Astrocyte of the spinal cord (primary cell): ENCODE measurements at regions not wholly inside any gene's neighbourhood (a gene's known extent, or its start where the extent isn't known, plus 50 kb on each side); places are given as distances from the start of the nearest gene placed in this dataset.

Source experiments
- DNase-seq: peaks from one replicate; pipeline ENCODE4 v3.0.0; 2011; ENCODE audit warnings: low read depth, low spot score
- H3K4me3 ChIP-seq: 2 replicates; pipeline ENCODE4 v1.5.1; 2011; ENCODE audit warnings: low read depth, mild to moderate bottlenecking, low read length, moderate library complexity
- in situ Hi-C: cut with HindIII; loops from 2 replicates; pipeline ENCODE4 v1.10.0; 2017; ENCODE audit warnings: low sequenced_read_pairs
- TF ChIP-seq, protein P1 (sequence below): IDR thresholded peaks from 2 replicates; pipeline ENCODE4 v1.5.1; 2012; ENCODE audit warnings: low read depth, mild to moderate bottlenecking, low read length, inconsistent platforms

DNA sequence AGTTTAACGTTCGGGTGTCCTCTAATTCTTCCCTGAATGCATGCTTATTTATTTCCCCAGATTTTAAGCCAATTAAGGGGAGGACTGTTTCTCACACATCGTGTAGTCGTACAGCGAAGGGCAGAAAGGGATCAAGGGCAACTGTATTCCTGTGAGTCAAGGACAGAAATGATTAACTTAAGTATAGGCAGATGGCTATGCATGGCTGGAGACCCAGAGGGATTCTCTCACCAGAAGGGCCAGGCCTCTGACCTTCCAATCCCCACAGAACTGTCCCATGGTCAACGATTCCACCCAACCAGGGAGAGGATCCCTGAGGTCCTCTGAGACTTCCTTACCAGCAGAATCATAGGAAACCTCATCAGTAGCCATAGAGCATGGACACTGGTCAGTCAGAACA is 161.8 kb upstream of the MAP1B start:
- TF ChIP-seq, protein P1, sequence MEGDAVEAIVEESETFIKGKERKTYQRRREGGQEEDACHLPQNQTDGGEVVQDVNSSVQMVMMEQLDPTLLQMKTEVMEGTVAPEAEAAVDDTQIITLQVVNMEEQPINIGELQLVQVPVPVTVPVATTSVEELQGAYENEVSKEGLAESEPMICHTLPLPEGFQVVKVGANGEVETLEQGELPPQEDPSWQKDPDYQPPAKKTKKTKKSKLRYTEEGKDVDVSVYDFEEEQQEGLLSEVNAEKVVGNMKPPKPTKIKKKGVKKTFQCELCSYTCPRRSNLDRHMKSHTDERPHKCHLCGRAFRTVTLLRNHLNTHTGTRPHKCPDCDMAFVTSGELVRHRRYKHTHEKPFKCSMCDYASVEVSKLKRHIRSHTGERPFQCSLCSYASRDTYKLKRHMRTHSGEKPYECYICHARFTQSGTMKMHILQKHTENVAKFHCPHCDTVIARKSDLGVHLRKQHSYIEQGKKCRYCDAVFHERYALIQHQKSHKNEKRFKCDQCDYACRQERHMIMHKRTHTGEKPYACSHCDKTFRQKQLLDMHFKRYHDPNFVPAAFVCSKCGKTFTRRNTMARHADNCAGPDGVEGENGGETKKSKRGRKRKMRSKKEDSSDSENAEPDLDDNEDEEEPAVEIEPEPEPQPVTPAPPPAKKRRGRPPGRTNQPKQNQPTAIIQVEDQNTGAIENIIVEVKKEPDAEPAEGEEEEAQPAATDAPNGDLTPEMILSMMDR, result no peak
- H3K4me3 ChIP-seq, result no peak overlapping the region
- in situ Hi-C loops, result no loop called here
- no peak for DNase-seq

DNA sequence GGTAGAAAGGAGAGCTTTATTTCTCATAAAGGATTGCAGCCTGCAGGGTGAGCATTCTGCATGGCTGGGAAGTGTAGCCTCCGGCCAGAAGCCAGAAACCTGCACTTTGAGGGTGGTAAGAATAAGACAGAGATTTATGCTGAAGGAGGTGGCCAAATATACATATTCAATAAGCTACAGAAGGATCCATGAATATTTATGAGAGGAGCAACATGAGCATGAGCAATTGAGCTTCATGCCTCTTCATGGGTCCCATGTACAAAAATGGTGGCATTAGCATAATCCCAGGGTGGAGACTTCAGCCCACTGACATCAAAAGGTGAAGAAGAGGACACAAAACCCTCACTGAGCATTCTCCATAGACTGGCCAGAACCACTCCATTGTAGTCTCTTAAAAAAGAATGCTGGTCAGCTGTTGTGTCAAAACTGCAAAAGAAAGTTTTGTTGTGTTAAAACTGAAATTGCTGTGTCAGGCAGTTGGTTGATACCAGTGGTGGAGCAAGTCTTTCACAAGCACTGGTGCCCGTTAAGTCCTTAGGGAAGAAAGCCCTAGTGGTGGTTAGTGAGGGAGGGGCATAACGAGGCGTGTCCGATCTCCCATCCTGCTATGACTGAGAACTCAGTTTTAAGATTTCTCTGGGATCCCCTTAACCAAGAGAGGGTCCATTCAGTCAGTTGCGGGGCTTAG is 160.8 kb upstream of the MAP1B start:
- H3K4me3 ChIP-seq, result no peak overlapping the region
- in situ Hi-C loops, result no loop called here
- TF ChIP-seq, protein P1, result no peak
- DNase-seq, result no peak

DNA sequence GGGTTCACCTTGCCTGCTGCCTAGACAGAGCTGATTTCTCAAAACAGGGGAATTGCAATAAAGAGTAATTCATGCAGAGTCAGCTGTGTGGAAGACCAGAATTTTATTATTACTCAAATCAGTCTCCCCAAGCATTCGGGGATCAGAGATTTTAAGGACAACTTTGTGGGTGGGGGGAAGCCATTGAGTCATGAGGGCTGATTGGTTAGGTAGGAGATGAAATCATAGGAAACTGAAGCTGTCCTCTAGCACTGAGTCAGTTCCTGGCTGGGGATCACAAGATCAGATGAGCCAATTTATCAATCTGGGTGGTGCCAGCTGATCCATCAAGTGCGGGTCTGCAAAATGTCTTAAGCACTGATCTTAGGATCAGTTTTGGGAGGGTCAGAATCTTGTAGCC is 159.1 kb upstream of the MAP1B start:
- no peak overlapping the region for H3K4me3 ChIP-seq
- in situ Hi-C loops, result no loop called here
- TF ChIP-seq, protein P1, result no peak
- DNase-seq, result no peak

DNA sequence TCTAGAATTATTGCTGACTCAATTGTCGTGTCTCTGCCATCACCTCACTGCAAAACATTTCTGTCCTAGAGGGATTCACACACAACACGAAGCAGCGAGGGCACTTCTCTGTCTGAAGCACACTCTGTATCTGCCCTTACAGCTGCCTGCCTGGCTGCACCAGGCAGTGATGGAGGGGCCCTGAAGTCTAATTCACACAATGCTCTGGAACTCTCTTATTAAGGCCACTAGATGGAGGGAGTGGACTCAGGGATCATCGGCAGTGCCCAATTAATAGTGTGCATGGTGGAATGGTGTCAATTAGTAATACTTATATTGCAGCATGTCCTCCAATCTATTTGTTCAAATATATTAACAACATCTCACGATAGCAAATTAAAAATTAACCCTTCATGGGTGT is 157.5 kb upstream of the MAP1B start:
- DNase-seq, result no peak
- no peak overlapping the region for H3K4me3 ChIP-seq
- in situ Hi-C loops, result no loop called here
- TF ChIP-seq, protein P1, result no peak

DNA sequence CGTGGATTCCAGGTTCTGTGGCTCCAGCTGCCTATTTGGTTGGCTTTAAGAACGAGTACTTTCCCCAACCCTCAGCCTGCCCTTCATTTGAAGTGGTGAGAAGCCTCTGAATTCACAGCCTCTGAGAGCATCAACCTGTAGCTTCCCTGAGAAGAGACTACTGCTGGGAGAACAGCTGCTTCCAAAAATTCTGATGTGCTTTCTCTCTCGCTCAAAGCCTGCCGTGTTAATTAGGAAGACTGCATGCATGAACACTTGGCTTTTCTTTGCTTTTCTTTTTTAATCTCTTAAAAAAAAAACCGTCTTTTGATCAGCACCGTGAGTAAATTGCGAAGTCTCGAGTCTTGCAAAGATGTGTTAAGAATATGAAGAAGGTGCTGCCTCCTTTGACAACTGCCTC is 153.4 kb upstream of the MAP1B start:
- in situ Hi-C loops, result no loop called here
- TF ChIP-seq, protein P1, result no peak
- no peak for DNase-seq
- no peak overlapping the region for H3K4me3 ChIP-seq

DNA sequence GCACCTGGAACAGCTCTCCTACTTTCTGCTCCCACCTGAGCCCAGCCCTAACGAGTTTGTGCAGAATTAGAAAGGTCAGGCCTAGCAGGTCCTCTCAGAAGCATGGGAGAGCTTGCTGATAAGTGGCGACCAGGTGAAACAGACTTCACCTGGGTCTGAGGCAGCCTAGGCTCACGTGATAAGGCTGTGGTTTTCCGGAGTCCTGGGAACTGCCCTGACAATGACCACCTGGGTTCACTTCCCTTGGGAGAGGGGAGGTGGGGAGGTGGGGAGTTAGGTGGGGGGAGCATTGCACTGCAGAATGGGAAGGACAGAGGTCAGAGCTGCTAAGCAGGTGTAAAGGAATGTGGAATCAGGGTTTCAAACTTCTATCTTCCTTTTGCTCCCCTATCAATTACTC is 152.9 kb upstream of the MAP1B start:
- in situ Hi-C loops, result no loop called here
- no peak overlapping the region for H3K4me3 ChIP-seq
- TF ChIP-seq, protein P1, result no peak

DNA sequence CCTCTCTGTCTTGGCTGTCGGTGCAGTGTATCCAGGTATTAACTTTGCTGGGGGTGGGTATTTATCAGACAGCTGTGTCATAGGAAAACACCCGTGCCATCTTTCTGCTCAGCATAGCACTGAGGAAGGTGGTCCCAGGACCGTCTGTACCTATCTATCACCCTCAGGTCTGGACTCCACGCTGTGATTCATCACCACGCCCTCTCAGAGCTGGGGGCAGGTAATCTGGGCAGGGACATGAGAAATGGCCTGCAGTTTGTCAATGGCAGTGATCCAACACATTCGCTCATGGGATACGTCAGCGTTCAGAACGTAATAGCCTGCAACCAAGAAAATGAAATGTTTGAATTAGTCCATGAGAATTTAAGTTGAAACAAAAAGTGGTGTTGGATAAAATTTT is 151.6 kb upstream of the MAP1B start:
- no peak for DNase-seq

More for the DNA sequence above, 152.9 kb upstream of the MAP1B start:
- DNase-seq, result no peak

More for the DNA sequence above, 151.6 kb upstream of the MAP1B start:
- TF ChIP-seq, protein P1, result no peak
- no peak overlapping the region for H3K4me3 ChIP-seq
- in situ Hi-C loops, result no loop called here
